ENCODE measurements at regions not wholly inside any gene's neighbourhood (a gene's known extent, or its start where the extent isn't known, plus 50 kb on each side); places are given as distances from the start of the nearest gene placed in this dataset.

DNA sequence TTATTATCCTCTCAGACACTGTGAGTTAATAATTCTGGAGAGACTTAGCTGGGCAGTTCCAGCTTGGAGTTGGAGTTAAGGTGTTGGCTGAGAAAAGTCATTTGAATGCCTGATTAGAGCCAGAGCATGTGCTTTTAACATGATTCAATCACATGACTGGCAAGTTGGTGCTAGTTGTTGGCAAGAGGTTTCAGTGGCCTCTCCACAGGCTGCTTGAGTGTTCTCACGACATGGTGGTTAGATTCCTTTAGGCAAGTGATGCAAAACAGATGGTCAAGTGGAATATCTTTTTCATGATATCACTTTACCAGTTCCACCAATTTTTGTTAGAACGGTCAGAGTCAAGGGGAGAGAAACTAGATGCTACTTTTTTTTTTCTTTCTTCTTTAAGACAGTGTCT, 262.7 kb upstream of the FN1 start:
- H3K4me1 Mint-ChIP-seq: no peaks in the 10 kb centered on the region
- peaks cover 6% of the 10 kb centered on the region for H3K36me3 Mint-ChIP-seq
- H3K27me3 Mint-ChIP-seq: no peaks in the 10 kb centered on the region
- no peaks in the 10 kb centered on the region for H3K9me3 Mint-ChIP-seq
- no peak overlapping the region for H3K4me3 Mint-ChIP-seq
- H3K27ac Mint-ChIP-seq: no peak overlapping the region

DNA sequence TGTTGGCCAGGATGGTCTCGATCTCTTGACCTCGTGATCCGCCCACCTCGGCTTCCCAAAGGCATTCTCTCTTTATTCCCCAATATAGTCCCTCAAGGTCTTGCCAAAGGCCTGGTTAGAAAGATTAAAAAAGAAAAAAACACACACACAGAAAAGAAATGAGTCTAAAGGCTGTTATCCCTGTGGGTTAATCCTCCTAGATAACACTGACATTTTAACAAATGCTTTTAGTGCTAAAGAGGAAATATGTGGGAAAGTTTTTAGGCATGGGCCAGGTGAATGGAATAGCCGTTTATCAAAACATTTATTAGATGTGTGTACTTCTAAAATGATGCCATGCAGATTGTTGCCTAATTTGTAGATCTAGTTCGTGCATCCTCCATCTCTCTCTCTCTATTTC, 261.6 kb upstream of the FN1 start:
- no peaks in the 10 kb centered on the region for H3K4me1 Mint-ChIP-seq
- no peak overlapping the region for H3K27ac Mint-ChIP-seq
- H3K27me3 Mint-ChIP-seq: no peaks in the 10 kb centered on the region
- no peak overlapping the region for H3K4me3 Mint-ChIP-seq
- no peaks in the 10 kb centered on the region for H3K9me3 Mint-ChIP-seq
- peaks cover 6% of the 10 kb centered on the region for H3K36me3 Mint-ChIP-seq

DNA sequence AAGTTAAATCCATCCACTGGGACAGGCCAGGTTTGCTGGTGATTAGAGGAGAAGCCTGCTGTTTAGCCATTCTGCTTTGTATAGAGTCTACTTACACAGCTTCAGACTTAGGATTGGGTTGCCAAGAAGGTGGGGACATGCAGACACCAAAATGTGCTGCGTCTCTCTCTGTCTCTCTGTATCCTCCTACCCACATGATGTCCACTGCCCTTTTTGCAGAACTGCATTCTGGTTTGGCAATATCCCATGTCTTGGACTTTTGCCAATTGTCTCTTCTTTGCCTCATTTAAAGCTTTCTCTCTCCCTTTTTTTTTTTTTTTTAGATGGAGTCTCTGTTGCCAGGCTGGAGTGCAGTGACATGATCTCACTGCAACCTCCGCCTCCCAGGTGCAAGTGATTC, 261.1 kb upstream of the FN1 start:
- Mint-ChIP-seq H3K4me3 (no peak overlapping the region), H3K27me3 (no peaks in the 10 kb centered on the region), H3K9me3 (no peaks in the 10 kb centered on the region), H3K4me1 (no peaks in the 10 kb centered on the region), H3K36me3 (peaks cover 6% of the 10 kb centered on the region), H3K27ac (no peak overlapping the region)

DNA sequence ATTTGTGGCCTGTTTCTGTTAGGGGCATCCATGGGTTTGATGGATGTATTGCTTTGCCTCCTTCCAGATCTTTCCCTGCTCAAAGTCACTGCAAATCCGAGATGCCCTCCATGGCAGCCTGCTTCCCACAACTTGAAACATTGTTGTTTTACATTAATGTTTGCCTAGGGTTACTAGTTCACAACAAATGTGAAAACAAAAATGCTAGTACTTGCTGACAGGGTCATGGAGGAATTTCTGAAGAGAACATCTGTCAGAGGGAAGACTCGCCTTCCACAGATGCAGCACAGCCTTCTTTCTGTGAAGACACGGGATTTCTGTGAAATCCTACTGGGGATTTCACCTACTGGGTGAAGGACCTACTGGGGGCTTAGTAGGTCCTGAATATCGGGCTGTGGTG, 260.0 kb upstream of the FN1 start:
- H3K4me1 Mint-ChIP-seq: no peaks in the 10 kb centered on the region
- H3K27ac Mint-ChIP-seq: no peak overlapping the region
- no peaks in the 10 kb centered on the region for H3K9me3 Mint-ChIP-seq

DNA sequence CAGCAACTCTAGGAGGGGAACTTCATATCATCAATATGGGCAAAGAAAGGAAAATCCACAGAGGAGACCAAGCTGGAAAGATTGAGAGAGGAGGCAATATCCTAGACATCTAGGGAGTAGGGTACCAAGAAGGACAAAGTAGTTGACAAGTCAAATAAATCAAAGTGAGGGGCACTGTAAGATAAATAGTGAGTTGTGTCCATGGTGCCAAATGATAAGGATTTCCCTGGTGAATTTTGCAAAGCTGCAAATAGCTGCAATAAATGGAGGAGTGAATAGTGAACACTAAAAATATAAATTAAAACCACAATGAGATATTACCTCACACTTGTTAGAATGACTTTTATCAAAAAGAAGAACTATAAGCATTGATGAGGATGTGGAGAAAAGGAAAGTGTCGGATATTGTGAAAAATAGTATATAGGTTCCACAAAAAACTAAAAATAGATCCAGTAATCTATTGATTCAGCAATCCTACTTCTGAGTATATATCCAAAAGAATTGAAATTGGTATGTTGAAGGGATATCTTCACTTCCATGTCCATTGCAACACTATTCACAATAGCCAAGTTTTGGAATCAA, 258.2 kb upstream of the FN1 start:
- Mint-ChIP-seq H3K27ac (no peak overlapping the region), H3K4me1 (no peaks in the 10 kb centered on the region), H3K4me3 (no peak overlapping the region), H3K36me3 (peaks cover 4% of the 10 kb centered on the region), H3K27me3 (no peaks in the 10 kb centered on the region), H3K9me3 (no peaks in the 10 kb centered on the region)

More for the DNA sequence above, 260.0 kb upstream of the FN1 start:
- Mint-ChIP-seq H3K27me3 (no peaks in the 10 kb centered on the region), H3K4me3 (no peak overlapping the region), H3K36me3 (peaks cover 6% of the 10 kb centered on the region)

DNA sequence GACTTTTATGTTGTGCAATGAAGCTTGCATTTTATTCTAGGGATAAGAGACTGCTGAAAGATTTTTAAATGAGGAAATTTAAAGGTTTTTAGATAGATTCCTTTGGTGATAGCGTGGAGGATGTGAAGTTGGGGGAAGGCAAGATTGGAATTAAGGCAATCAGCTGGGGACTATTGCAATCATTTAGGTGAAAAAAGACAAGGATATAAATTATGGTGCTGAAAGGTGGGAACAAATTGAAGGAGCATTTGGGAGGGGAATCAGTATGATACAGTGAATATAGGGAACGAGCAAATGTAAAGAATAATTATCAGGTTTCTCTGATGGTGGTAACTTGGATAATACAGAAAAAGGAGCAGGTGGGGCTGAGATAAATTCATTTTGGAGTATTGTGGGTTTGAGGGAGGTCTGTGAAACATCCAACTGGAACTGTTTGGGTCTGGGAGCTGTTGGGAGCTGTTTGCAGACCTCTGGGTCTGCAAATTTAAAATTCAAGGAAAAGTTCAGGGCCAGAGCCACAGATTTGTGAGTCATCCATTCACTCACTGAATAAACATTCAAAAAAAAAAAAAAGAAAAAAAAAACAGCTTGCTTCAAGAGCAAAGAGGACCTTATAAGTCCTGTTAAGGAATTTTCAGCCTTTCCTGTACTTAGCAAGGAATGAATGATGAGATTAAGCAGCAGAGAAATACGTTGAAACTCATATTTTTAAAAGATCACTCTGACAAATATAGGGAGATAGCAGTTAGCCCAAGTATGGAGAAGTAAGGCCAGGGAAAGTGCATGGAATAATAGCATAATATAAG, 257.5 kb upstream of the FN1 start:
- Mint-ChIP-seq H3K27me3 (no peaks in the 10 kb centered on the region), H3K36me3 (peaks cover 4% of the 10 kb centered on the region), H3K4me3 (no peak overlapping the region), H3K4me1 (no peaks in the 10 kb centered on the region), H3K27ac (no peak overlapping the region), H3K9me3 (no peaks in the 10 kb centered on the region)

DNA sequence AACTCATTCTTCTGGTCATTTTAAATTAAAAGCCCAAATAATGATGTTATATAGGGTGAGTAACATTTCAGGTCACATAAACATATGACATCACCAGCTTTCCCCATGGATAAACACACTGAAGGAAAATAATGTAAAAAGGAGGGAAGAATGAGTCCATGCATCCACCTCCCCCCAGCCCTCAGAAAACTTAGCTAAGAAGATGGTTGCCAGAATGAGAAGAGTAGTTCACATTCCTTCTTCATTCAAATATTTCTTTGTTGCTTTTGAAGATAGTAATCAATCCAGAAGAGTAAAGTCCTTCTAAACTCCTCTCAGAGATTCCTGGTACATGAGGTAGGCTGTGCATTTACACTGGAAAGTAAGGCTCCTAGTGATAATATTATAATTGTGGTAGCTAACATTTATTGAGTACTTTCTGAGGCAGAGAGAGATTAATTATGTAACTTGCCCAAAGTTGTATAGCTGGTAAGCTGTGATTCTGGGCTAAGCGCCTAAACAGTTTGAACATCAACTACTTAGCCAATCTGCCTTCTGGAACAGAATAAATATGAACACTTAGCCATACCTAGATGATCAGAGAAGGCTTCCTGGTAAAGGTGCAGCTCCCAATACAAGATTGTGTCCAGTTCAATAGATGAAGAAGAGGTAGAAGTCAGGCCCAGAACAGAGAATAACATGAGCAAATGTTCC, 256.7 kb upstream of the FN1 start:
- H3K36me3 Mint-ChIP-seq: peaks cover 1% of the 10 kb centered on the region
- H3K27ac Mint-ChIP-seq: no peak overlapping the region
- H3K27me3 Mint-ChIP-seq: no peaks in the 10 kb centered on the region
- H3K9me3 Mint-ChIP-seq: no peaks in the 10 kb centered on the region
- H3K4me3 Mint-ChIP-seq: no peak overlapping the region
- H3K4me1 Mint-ChIP-seq: no peaks in the 10 kb centered on the region

DNA sequence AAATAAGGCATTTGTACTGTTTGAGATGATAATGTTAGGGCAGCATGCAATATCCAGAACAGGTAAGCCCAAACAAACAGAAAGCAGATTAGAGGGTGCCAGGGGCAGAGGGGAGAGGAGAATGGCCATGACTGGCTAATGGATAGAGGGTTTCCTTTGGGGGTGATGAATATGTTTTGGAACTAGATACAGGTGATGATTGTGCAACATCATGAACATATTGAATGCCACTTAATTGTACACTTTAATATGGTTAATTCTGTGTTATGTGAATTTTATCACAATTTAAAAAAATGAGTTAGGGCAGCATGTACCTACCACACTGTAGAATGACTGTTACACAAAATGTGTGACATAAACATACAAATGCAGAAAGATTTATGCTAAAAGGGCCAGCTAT, 255.5 kb upstream of the FN1 start:
- H3K27ac Mint-ChIP-seq: no peak overlapping the region
- H3K4me1 Mint-ChIP-seq: no peaks in the 10 kb centered on the region
- no peaks in the 10 kb centered on the region for H3K9me3 Mint-ChIP-seq
- no peaks in the 10 kb centered on the region for H3K27me3 Mint-ChIP-seq
- H3K36me3 Mint-ChIP-seq: peaks cover 1% of the 10 kb centered on the region
- H3K4me3 Mint-ChIP-seq: no peak overlapping the region

DNA sequence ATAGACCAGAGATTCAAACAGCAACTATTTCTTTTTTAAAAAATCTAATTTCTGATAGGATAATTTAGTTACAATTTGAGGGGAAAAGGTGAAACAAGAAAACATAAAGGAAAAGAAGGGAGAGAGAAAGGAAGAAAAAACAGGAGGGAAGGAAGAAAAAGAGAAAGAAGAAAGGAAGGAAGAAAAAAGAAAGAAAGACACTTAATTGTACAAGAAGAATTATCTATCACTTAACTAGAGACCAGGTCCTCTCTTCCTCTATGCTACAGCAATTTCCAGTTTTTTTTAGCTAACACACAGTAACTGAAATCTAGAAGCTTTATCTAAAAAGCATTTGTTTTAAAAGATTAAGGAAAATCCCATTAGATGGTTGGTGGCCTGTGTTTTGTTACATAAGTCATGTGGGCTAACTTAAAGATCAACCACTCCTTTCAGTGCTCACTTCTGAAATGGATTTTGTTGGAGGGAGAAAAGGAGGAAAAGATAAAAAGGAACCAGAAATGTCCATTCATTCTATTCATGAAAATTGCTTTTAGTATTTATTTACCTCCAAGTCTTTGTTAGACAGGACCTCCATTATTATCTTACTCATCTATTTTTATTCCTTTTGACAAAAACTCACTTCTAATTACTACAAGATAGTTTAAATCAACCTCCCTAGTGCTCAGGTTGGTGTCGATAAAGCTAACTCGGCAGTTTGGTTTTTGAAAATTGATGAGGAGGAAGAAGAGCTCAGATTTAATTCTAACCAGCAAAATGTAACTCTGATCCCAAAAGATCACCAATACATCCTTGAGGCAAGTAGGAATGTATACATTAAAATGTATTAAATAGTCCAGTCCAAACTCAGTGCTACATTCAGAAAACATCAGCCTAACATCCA, 251.5 kb upstream of the FN1 start:
- peaks cover 8% of the 10 kb centered on the region for H3K9me3 Mint-ChIP-seq
- no peak overlapping the region for H3K4me3 Mint-ChIP-seq
- H3K4me1 Mint-ChIP-seq: peaks cover 5% of the 10 kb centered on the region
- no peak overlapping the region for H3K27ac Mint-ChIP-seq
- H3K36me3 Mint-ChIP-seq: no peaks in the 10 kb centered on the region
- no peaks in the 10 kb centered on the region for H3K27me3 Mint-ChIP-seq

DNA sequence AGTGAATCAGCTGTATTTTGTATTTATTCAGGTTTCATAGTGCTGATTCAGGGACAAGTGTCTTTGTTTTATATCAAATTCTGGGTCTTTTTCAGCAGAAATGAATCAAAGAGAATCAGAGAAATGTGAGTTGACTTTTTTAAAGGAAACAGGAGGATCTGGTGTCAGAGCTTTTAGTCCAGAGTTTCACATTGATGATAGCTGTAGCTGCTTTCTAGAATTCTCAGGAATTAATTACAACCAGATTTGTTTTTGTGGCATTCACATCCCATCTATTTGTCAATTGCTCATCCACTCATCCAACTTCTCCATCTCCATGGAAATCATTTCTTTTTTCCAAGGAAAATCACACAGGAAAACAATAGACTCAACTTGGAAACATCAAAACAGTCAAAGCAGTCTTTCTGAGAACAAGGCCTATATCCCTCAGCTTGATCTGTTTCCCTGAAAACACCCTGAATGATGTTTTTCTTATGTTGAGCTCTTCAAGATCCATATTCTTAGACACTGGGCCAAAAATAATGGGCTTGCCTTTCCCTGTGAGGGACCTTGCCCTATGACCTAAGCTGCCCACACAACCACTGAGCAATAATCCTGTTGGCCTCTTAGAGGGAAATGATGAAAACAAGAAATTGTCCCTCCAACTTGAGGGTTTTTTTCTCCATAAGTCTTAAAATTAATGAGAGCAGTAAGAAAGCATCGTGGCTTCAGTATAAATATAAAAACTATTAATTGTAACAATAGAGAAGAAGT, 249.5 kb upstream of the FN1 start:
- peaks cover 25% of the 10 kb centered on the region for H3K4me1 Mint-ChIP-seq

DNA sequence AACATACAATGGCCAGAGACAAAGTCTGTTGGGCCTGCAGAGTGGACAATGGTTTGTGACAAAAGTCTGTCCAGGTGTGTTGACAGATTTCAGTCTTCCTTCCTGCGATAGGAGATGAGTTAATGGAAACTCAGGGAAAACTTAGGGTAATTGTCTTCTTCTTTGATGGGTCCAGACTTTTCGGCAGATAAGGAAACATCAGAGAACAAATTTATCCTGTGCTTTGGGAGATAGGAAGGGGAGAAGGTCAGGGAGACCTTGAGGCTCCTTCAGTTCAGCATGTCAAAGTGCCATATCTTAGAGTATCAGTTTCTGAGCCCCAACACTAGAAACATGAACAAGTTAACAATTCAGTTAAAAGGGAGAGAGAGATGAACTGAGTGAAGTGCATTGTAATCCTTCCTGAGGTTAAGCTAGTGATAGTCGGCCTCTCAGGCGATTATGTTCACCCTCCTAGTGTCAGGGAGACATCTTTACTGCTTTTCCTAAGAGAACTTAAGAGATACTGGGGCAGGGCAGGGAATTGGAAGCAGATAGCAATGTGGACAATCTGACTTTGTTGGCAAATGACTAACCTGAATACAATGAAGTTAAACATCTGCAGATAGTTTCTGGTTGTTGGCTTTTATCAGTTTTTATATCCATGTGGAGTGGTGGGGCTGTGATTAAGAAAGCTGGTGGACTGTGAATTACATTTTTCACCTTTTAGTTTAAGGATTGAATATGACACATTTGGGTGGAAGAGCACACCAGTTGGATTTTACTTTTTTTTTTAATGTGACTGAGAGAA, 248.8 kb upstream of the FN1 start:
- H3K36me3 Mint-ChIP-seq: no peaks in the 10 kb centered on the region
- peaks cover 8% of the 10 kb centered on the region for H3K9me3 Mint-ChIP-seq
- H3K4me1 Mint-ChIP-seq: peaks cover 28% of the 10 kb centered on the region
- H3K4me3 Mint-ChIP-seq: no peak overlapping the region
- no peak overlapping the region for H3K27ac Mint-ChIP-seq
- no peaks in the 10 kb centered on the region for H3K27me3 Mint-ChIP-seq

More for the DNA sequence above, 249.5 kb upstream of the FN1 start:
- peaks cover 8% of the 10 kb centered on the region for H3K9me3 Mint-ChIP-seq
- H3K4me3 Mint-ChIP-seq: no peak overlapping the region
- no peaks in the 10 kb centered on the region for H3K27me3 Mint-ChIP-seq
- no peak overlapping the region for H3K27ac Mint-ChIP-seq
- H3K36me3 Mint-ChIP-seq: no peaks in the 10 kb centered on the region

DNA sequence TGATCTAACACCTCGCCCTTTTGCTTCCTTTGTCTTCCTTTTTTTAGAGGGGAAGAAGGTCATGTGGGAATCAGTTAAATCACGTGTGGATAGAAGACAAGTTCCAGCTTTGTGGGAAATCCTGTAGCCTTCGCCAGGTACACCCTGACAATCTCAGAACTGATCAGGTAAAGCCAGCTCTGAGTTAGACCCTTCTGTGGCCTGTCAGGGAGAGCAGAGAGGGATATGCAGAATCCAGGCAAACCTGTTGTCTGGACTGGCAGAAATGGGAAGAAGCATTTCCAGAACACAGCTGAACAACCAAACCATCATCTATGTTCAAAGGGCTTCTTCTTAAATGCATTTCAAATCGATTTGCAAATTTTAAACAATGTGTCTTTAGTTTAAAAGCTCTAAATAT, 247.4 kb upstream of the FN1 start:
- H3K9me3 Mint-ChIP-seq: peaks cover 8% of the 10 kb centered on the region
- no peaks in the 10 kb centered on the region for H3K36me3 Mint-ChIP-seq

DNA sequence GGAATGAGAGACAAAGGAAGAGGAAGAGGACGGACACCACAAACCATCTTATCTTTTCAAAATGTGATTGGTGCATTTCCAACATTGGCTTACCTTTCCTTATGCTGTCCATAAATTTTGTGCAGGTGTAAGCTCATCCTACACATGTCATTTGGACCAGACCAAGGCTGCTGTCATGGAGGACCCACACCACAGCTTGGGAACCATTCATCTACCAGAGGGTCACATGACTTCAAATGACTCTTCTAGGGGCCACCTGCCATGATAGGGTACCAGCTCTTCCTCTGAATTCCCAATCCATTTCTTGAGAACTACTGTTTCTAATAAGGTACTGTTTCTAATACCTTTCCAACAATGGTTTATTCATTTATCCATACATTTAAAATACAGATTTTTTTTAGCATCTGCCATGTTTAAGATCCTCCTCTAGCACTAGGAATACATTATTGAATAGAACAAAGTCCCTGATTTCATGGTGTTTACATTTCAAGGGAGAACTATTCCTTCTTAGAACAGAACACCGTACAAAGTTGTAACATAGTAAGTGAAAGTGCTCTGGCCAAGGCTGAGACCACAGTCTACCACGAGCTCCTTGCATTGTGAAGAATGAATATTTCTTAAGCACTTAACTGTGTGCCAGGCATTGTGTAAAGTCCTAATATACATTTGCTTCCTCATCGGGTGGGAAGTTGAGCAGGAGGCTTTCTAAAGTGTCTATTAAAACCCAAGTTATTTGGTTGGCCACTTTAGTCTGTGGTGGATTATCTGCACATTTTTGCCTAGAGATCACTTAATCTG, 246.1 kb upstream of the FN1 start:
- Mint-ChIP-seq H3K4me1 (peaks cover 42% of the 10 kb centered on the region), H3K27me3 (no peaks in the 10 kb centered on the region), H3K4me3 (peak overlapping the region; percentile 53), H3K36me3 (no peaks in the 10 kb centered on the region), H3K9me3 (peaks cover 8% of the 10 kb centered on the region), H3K27ac (peak overlapping the region; percentile 25)

More for the DNA sequence above, 247.4 kb upstream of the FN1 start:
- H3K4me3 Mint-ChIP-seq: no peak overlapping the region
- H3K27me3 Mint-ChIP-seq: no peaks in the 10 kb centered on the region
- H3K27ac Mint-ChIP-seq: no peak overlapping the region
- H3K4me1 Mint-ChIP-seq: peaks cover 33% of the 10 kb centered on the region
